ENCODE measurements at regions not wholly inside any gene's neighbourhood (a gene's known extent, or its start where the extent isn't known, plus 50 kb on each side); places are given as distances from the start of the nearest gene placed in this dataset.
A peak's percentile ranks its signal among the peaks of the same experiment; 100 is the strongest.
"Not testable (repeated sequence)": the region's sequence is repeated elsewhere in the genome, so short reads cannot be mapped to it uniquely, and the experiment has no call there.

DNA sequence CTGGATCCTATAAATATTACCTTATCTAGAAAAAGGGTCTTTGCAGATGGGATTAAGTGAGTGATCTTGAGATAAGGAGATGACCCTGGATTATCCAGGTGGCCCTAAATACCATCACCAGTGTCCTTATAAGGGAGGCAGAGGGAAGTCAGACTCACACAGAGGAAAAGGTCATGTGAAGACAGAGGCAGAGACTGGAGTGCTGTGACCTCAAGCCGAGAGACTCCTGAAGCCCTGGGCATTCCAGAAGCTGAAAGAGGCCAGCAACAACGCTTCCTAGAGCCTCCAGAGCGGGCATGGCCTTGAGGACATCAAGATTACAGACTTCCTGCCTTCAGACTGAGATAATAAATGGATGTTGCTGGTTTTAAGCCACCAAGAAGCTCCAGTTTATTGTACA, 118.8 kb downstream of the ATPSCKMT start:
- no peak for DNase-seq (ENCODE audit: low spot score)

DNA sequence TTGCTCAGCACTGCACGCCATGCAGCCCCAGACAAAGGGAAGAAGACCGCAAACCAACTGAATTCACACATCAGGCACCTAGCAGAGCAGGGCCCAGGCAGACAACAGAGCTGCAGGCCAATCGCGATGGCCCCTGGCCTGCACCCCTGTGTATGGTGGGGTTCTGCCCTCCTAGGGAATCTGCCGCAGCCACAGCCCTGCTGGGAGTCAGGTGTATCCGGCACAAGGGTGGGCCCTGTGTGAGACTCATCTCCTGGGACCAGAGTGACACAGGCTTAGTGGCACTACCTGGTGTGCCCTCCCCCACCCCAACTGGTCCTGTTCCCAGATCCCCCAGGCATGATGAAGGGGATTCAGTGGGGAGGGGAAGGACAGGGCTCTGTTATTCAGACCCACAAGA, 122.8 kb downstream of the ATPSCKMT start:
- no peak for DNase-seq (ENCODE audit: low spot score)

DNA sequence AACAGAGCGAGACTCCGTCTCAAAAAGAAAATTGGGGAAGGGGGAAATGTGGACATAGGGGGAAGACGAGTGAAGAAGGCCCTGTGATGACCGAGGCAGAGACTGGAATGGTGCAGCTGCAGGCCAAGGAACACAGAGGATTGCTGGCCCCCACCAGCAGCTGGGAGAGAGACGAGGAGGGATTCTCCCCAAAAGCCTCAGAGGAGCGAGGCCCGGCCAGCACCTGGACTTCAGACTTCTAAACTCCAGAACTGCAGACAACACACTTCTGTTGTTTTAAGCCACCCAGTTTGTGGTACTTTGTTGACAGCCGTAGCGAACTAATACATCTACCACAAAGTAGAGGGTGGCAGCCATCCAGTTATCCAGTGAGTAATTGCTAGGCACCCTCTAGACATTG, 124.6 kb downstream of the ATPSCKMT start:
- no peak for DNase-seq (ENCODE audit: low spot score)

DNA sequence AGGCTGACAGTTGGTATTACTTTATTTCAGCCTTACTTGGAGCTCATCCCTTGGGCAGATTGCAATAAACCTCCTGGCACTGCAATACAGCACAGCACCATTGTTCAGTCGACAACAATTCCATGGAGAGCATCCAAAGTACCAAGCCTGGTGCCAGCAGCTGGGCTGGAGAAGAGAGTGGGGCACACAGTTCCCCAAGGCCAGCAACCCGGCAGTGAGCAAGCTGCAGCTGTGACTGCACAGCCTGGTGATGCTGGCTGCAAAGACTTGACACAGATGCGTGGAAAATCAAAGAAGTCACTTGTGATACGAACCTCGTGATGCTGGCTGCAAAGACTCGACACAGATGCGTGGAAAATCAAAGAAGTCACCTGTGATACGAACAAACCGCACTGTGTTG, 125.4 kb downstream of the ATPSCKMT start:
- DNase-seq (ENCODE audit: low spot score): no peak

DNA sequence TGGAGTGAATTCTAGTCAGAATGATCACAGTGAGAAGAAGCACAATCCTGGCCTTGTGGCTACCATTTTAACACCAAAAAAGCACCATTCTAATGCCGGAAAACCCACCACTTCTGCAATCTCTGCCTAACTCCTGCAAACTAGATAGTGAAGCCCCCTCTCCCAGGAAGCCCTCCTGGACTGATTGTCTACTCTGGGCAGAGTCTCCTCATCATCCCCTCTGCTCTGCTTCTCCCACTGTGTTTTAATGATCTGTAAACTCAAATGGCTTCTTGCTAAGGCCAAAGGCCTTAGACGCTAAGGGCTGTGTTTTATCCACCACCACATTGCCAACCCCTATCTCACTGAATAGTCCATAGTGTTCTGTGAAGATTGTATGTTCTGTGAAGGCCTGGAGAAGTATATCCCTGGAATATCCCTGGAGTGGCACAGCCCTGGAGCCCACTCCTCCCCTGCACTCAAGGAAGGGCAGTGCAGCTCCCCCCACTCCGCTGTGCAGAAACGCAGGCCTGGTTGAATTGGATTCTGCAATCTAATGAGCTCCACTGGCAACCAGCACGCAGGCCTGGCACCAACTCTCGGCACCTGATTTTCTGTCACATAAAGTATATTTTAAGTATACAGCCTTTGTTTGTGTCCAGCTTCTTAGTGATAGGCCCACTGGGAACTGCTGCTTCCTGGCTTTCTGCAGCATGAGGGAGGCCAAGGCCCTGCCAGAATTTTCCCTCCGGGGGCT, 126.3 kb downstream of the ATPSCKMT start:
- no peak for DNase-seq (ENCODE audit: low spot score)

DNA sequence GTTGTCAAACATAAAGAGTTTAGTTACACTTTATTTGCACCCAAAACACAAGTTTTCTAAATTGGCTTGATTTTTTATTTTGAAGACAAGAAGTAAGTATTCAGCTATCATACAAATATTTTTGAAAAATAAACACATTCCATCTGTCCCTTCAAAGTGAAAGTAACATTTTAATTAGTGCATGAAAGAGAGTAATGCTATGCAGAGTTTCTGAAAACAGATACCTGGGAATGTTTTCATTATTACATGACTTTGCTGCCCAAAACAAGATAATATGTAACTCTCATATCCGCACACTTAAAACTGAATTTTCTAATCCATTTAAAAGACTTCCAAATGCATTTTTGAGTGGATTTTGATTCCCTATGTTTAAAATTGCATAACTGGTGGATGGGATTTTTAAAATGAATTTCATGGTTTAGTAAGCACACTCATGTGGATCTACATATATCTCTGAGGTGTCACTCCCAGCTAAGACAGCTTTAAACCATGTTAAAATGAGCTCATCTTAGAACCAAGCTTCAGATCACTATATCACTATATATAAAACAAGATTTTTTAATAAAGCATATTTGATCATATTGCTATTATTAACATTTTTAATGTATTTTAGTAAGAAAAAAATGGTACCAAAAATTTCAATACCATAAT, 127.5 kb downstream of the ATPSCKMT start:
- no peak for DNase-seq (ENCODE audit: low spot score)

DNA sequence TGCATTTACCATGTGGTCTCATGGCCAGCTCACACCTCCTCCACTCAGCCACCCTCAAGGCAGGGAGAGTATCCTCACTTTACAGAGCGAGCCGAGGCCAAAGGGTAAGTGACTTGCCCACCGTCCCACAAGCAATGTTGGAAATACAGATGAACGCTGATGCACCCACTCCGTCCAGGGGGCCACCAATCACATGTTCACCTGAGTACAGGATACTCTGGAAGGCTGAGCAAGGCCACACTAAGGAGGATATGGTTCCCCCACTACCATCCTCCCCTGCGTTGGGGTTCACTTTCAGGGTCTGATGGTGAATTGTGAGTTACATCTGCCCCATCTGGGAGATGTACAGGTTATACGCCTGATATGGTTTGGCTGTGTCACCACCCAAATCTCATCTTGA, 128.8 kb downstream of the ATPSCKMT start:
- DNase-seq (ENCODE audit: low spot score): no peak

DNA sequence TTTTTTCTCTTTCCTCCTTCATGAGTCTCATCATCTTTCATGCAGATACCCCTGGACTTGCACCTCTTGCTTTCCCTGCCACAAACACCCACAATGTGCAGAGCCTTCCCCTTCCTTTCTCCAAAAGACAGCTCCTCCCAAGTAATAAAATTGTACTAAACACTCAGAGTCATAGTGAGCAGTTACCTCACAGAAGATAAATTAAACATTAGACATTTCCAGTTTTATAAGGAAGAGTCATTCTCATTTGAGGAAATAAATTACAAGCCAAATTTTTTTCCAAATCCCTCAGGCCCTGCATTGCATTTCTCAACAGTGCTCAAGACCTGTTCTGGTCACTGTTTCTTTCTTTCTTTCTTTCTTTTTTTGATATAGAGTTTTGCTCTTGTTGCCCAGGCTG, 131.5 kb downstream of the ATPSCKMT start:
- DNase-seq (ENCODE audit: low spot score): no peak

DNA sequence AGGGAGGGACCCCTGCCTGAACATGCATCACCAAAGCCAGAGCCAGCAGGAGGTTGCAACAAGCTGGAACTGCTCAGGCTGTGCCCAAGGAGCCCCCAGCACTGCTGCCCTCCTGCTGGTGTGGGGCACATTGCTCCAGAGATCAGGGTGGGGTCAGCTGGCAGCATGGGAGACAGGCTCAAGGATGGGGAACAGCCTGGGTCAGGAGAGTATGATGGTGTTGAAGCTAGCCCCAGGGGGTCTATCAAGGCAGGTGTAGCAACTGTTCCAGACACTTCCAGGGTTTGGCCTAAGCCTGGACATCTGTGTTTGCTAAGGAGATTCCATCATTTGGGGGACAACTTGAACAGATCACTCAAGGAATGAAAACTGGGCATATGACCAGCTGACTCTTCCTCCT, 133.1 kb downstream of the ATPSCKMT start:
- peak; percentile 73 for DNase-seq (ENCODE audit: low spot score)

DNA sequence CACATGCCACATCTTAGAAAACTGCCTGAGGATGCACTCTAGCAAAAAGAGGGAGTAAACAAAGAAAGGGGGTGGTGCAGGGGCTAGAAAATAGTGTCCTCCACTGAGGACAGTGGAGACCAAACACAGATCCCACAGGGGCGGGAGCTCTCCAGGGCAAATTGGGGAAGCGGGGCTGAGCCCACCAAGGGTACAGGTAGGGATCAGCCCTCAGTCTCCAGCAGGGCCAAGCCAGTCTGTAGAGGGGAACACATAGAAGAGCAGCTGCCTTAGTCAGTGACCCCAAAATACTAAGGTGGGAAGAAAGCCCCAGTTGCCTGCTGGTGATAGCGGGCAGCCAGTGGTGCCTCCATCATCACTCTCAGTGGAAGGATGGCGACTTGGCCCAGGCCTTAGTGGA, 134.0 kb downstream of the ATPSCKMT start:
- no peak for DNase-seq (ENCODE audit: low spot score)

DNA sequence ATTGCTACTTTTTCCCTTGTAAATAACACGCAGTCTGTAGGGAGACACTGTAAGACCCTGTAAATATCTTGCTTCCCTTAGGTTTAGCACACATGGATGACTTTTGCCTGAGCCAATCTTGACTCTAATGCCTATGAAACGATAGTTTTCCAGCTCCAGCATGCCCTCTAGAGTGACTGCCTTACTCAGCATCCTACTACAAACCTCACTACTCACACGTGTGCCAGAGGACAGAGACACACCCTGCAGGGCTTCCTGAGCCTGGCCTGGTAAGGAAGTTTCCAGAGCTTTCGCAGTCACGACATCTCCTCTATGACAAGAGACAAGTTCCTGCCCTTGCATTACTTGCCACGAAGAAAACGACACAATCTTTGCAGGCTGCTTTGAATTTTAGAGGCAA, 138.1 kb downstream of the ATPSCKMT start:
- DNase-seq (ENCODE audit: low spot score): no peak

DNA sequence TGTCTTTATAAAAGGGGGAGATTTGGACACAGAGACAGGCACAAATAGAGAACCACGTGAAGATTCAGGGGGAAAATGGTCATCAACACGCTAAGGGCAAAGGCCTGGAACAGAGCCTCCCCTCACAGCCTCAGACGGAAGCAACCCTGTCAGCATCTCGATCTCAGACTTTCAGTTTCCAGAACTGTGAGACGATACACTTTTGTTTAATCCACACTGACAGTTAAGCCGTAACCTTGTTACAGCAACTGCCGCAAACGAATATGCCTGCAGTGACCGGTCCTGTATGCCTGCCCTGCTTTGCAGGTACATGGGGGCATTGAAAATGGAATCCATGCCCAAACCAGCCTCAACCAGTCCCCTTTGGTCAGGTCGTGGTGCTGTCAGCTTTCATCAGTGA, 139.5 kb downstream of the ATPSCKMT start:
- no peak for DNase-seq (ENCODE audit: low spot score)

DNA sequence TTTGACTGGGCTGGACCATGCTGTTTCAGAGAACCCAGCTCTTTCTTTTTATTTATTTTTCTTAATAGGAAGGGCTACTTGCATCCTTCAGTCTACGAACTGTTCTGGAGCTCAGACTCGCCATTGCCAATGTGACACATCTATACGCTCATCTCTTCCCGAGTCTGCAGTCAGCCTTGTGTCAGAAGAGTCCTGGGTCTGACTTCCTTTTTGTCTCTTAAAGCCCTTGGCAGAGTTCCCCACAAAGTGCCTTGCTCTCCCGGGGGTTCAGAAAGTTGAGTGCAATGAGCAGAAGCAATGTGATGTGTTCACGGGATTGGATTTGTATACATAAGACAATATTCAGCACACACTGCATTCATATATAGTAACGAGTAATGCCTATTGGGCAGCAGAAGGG, 140.4 kb downstream of the ATPSCKMT start:
- DNase-seq (ENCODE audit: low spot score): no peak

DNA sequence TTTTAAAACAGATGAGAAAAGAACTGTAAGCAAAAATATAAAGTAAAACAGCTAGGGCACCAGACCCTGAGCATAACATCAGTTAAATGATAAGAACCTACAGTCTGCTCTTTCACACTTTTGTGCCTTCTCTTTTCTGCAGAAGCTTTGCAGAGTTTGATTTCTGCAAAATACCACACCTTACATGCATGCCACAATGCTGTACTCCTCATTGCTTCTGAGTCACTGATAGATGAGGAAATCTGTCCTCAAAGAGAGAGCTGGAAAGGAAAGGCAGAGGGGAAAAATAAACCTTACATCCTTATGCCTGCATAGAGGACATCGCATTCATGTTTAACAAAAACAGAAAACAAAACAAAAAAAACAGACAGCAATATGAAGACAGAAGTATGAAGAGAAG, 142.9 kb downstream of the ATPSCKMT start:
- no peak for DNase-seq (ENCODE audit: low spot score)

DNA sequence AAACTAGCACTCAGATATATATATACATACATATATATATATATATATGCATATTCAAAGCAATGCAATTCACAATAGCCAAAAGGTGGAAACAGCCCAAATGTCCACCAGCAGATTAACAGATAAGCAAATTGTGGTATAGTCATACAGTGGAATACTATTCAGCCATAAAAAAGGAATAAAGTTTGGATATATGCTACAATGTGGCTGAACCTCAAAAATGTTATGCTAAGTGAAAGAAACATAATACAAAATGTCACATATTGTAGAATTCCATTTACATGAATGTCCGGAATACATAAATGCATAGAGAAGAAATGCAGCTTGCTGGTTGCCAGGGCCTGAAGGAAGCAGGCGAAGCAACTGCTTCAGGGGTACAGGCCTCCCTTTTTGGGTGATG, 143.4 kb downstream of the ATPSCKMT start:
- no peak for DNase-seq (ENCODE audit: low spot score)

DNA sequence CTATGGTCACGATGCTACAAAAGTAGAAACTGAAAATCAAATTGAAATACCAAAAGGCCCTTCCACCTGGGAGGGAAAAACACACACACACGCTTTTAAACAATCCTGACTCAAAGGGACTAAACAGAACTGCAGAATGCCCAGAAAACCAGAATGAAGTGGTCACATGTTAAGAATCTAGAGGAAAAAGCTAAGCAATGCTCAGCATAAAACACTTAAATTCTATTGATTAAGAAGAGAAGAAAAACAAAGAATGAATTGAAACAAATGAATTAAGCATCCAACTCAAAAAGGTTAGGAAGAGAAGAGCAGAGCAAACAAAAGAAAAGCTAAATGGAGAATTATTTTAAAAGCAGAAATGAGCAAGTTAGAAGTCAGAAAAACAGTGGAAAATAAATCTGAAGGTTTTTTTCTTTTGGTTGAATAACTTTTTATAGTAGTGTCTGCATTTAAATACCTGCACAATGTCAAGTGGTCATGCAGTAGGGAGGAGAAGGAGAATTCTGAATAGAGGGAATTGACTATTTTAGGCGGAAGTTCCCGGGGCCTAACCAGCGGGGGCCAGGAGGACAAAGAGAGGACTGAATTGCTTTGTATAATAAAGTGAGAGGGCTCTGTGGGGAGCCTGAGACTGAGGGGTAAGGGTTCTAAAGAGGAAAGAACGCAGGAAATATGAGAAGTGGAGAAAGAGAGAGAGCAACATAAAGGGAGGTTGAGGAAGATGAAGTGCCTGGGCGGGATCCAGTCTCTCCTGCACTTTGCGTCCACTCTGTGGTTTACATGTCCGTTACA, 146.8 kb downstream of the ATPSCKMT start:
- no peak for DNase-seq (ENCODE audit: low spot score)

DNA sequence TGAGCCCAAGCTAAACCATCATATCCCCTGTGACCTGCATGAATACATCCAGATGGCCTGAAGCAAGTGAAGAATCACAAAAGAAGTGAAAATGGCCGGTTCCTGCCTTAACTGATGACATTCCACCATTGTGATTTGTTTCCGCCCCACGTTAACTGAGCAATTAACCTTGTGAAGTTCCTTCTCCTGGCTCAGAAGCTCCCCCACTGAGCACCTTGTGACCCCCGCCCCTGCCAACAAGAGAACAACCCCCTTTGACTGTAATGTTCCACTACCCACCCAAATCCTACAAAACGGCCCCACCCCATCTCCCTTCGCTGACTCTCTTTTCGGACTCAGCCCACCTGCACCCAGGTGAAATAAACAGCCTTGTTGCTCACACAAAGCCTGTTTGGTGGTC, 147.5 kb downstream of the ATPSCKMT start:
- DNase-seq (ENCODE audit: low spot score): not testable (repeated sequence)

DNA sequence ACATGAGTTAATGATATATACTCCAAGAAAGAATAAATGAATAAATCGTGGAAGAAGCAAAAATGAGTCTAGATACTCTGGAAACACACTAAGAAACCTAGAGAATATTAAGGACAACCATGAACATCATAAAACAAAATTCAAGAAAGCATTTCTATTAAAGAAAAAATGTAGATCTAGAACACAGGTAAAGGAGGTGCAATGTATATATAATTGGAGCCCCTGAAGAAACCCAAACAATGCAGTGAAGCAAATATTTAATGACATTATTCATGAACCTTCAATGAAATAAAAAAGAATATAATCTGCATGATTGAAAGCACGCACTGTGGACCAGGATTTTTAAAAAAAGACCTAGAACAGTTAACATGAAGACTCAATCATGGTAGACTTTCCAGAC, 150.1 kb downstream of the ATPSCKMT start:
- no peak for DNase-seq (ENCODE audit: low spot score)

DNA sequence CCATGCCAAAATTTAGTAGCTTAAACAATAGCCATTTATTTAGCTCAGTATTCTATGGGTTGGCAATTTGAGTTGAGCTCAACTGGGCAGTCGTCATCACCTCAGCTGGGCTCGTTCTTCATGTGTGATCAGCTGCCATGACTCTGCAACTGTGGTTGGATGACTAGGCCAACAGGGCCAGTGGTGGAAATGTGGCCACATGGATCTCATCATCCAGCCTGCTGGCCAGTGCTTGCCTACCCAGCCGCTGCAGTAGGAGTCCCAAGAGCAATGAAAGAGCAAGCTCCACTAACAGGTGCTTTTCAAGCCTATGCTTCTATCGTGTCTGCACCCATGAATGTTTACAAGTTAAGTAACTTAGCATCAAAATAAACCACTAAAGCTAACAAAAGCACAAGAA, 158.0 kb downstream of the ATPSCKMT start:
- no peak for DNase-seq (ENCODE audit: low spot score)

DNA sequence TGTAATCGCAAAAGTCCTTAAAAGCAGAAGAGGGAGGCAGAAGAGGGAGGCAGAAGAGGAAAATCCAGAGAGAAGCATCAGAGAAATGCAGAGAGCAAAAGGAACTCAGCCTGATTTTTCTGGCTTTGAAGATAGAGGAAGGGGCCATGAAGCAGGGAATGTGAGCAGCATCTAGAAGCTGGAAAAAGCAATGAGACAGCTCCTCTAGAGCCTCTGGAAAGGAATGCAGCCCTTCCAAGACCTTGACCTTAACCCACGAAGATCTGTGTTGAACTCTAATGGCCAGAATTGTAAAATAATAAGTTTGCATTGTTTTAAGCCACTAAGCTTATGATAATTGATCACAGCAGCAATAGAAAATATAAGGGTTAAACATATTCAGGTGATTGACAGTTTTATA, 159.6 kb downstream of the ATPSCKMT start:
- no peak for DNase-seq (ENCODE audit: low spot score)

DNA sequence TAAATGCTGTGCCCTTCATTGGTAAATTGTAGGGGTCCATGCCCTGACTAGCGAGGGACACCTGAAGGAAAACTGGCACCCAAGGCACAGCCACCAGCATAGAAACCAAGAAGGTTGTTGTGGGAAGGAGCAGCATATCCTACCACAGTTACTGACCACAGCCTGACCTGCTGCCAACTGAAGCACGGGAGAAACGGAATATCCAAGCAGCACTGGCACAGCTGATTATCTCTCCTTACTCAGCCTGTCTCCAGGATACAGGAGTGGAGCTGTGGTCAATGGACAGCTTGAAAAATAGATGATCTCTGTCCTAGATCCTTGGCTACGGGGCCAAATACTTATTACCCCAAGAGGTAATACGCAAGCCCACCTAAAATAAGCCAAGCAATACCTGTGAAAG, 164.5 kb downstream of the ATPSCKMT start:
- no peak for DNase-seq (ENCODE audit: low spot score)

DNA sequence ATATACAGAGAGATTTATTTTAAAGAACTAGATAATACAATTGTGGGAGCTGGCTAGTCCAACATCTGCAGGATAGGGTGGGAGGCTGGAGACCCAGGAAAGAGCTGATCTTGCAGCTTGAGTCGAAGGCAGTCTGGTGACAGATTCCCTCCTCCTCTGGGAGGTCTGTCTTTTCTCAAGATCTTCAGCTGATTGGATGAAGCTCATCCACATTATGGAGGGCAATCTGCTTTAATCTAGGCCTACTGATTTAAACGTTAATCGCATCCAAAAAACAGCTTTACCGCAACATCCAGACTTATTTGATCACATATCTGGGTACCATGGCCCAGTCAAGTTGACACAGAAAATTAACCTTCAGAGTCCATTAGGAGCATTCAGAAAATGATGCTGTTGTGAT, 168.1 kb downstream of the ATPSCKMT start:
- DNase-seq (ENCODE audit: low spot score): no peak
